ENCODE measurements at regions not wholly inside any gene's neighbourhood (a gene's known extent, or its start where the extent isn't known, plus 50 kb on each side); places are given as distances from the start of the nearest gene placed in this dataset.
A peak's percentile ranks its signal among the peaks of the same experiment; 100 is the strongest.
"Not testable (repeated sequence)": the region's sequence is repeated elsewhere in the genome, so short reads cannot be mapped to it uniquely, and the experiment has no call there.

DNA sequence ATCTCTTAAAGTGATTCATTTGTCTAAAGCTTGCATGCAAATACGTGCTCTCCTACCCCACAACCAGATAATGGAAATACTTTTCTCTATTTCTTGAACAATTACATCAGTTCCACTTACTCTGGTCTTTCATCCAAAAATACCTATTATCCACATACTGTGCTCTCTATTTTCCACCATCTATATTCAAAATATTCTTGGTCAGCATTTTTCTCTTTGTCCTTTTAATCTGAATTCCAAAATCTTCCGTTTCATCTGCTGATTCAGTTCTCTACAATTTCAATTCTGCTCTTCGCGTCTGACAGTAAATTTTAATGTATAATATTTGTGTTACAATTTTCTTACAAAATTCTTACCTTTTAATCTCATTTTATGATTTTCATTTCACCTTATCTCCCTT is 110.3 kb downstream of the ZNF648 start:
- Histone ChIP-seq H4K20me1 (no peaks in the 10 kb centered on the region), H3K36me3 (no peaks in the 10 kb centered on the region), H3K4me1 (peaks cover 15% of the 10 kb centered on the region), H3K4me3 (no peak overlapping the region), H3K9me3 (peaks cover 41% of the 10 kb centered on the region), H3K27me3 (no peaks in the 10 kb centered on the region), H3K4me2 (no peak overlapping the region), H3K27ac (no peak overlapping the region), H3K9ac (no peak overlapping the region)
- no peak for TF ChIP-seq Cebpa-rat (IDR thresholded peaks at IDR 0.05)

DNA sequence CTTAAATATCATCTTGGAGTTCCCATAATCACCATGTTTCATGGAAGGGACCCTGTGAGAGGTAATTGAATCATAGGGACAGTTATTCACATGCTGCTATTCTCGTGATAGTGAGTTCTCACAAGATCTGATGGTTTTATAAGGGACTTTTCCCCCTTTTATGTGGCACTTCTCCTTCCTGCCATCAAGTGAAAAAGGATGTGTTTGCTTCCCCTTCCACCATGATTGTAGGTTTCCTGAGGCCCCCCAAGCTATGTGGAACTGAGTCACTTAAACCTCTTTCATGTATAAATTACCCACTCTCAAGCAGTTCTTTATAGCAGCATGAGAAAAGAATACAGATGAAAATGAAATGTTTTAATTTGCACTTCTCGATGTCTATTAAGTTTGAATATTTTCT is 112.0 kb downstream of the ZNF648 start:
- no peaks in the 10 kb centered on the region for H3K36me3 ChIP-seq
- no peaks in the 10 kb centered on the region for H4K20me1 ChIP-seq
- no peak overlapping the region for H3K9ac ChIP-seq
- no peaks in the 10 kb centered on the region for H3K27me3 ChIP-seq
- TF ChIP-seq Cebpa-rat (IDR thresholded peaks at IDR 0.05), result no peak
- no peak overlapping the region for H3K4me3 ChIP-seq
- peak overlapping the region; percentile 38 for H3K4me2 ChIP-seq
- peaks cover 15% of the 10 kb centered on the region for H3K4me1 ChIP-seq
- no peak overlapping the region for H3K27ac ChIP-seq
- H3K9me3 ChIP-seq, result peaks cover 39% of the 10 kb centered on the region

DNA sequence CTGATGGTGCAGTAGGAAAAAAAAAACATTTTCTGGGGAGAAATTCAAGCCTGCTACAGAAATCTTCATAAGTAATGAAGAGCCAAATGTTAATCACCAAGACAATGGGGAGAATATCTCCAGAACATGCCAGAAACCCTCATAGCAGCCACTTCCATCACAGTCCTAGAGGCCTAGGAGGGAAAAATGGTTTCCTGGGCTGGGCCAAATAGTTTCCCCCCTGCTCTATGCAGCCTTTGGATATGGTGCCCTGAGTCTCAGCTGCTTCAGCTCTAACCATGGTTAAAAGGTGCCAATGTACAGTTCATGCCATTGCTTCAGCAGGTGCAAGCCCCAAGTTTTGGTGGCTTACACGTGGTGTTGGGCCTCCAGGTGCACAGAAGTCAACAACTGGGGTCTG is 113.1 kb downstream of the ZNF648 start:
- no peak overlapping the region for H3K4me2 ChIP-seq
- no peak for TF ChIP-seq Cebpa-rat (IDR thresholded peaks at IDR 0.05)

DNA sequence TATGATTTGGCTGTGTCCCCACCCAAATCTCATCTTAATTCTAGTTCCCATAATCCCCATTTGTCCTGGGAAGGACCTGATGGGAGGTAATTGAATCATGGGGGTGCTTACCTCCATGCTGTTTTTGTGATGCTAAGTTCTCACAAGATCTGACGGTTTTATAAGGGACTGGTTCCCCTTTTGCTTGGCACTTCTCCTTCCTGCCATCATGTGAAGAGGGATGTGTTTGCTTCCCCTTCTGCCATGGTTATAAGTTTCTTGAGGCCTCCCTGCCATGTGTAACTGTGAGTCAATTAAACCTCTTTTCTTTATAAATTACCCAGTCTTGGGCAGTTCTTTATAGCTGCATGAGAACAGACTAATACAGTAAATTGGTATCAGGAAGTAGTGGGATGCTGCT is 114.1 kb downstream of the ZNF648 start:
- no peak for TF ChIP-seq Cebpa-rat (IDR thresholded peaks at IDR 0.05)
- Histone ChIP-seq H3K9me3 (peaks cover 46% of the 10 kb centered on the region), H3K27ac (no peak overlapping the region), H3K4me3 (no peak overlapping the region), H3K4me2 (no peak overlapping the region), H3K27me3 (no peaks in the 10 kb centered on the region), H3K36me3 (no peaks in the 10 kb centered on the region), H3K9ac (no peak overlapping the region), H4K20me1 (no peaks in the 10 kb centered on the region), H3K4me1 (peaks cover 15% of the 10 kb centered on the region)

More for the DNA sequence above, 113.1 kb downstream of the ZNF648 start:
- peaks cover 15% of the 10 kb centered on the region for H3K4me1 ChIP-seq
- H3K4me3 ChIP-seq, result no peak overlapping the region
- H3K9ac ChIP-seq, result no peak overlapping the region
- H3K27me3 ChIP-seq, result no peaks in the 10 kb centered on the region
- H3K36me3 ChIP-seq, result no peaks in the 10 kb centered on the region
- no peaks in the 10 kb centered on the region for H4K20me1 ChIP-seq
- H3K27ac ChIP-seq, result no peak overlapping the region
- H3K9me3 ChIP-seq, result peaks cover 46% of the 10 kb centered on the region

DNA sequence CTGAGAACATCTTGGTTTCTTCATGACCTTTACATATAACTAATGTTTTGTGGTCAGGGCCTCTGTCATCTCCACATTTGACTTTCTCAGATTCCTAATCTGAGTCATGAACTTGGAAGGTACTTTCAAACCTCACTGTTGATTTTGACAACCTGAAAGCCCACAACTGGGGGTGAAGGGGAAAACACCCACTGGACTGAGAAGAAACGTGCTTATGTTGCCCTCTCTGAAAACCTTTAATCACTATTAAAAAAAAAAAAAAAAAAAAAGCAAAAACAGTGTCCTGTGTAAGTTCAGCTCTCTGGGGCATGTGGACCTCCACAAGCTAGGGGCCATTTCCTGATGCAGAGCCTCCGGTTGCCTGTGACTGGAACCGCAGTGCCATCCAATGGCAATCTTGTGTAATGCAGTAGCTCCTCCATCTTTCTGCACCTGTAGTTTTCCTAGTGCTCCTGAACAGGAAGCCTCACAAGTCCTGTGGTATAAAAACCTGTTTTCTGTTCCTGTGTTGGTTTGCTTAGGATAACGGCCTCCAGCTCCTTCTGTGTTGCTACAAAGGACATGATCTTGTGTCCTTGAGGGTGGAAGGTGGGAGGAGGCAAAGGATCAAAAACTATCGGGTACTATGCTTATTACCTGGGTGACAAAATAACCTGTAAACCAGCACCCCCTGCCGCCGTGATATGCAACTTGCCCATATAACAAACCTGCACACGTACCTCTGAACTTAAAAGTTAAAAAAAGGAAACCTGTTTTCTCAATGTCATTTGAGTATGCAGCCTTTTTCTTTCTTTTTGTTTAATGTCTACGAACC is 124.5 kb downstream of the ZNF648 start:
- H3K36me3 ChIP-seq, result no peaks in the 10 kb centered on the region
- no peak for TF ChIP-seq Cebpa-rat (IDR thresholded peaks at IDR 0.05)
- H3K9me3 ChIP-seq, result no peaks in the 10 kb centered on the region
- H3K27me3 ChIP-seq, result no peaks in the 10 kb centered on the region
- H3K4me3 ChIP-seq, result no peak overlapping the region
- H3K9ac ChIP-seq, result no peak overlapping the region
- H3K4me1 ChIP-seq, result 0 out of 2 replicates have a peak, but pooled peaks cover 4% of the 10 kb centered on the region
- no peaks in the 10 kb centered on the region for H4K20me1 ChIP-seq
- peak overlapping the region; percentile 25; the same call in 1 of the 2 replicates for H3K4me2 ChIP-seq
- no peak overlapping the region for H3K27ac ChIP-seq

DNA sequence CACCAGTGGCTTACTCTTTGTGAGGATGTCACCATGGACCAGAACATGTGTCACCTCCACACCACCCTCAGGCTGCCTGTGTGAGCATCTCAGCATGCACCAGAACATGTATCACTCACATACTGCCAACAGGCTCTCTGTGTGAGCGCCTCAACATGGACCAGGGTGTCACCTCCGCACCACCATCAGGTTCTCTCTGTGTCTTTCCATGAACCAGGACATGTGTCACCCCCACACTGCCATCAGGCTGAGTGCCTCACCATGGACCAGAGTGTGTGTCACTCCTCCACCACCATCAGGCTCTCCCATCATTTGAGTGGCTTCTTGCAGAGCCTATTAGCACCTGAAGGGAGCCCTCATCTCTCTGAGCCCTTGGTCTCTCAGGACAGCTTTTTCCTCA is 125.2 kb downstream of the ZNF648 start:
- no peak overlapping the region for H3K4me3 ChIP-seq
- H4K20me1 ChIP-seq, result no peaks in the 10 kb centered on the region
- H3K27ac ChIP-seq, result no peak overlapping the region
- H3K4me2 ChIP-seq, result no peak overlapping the region
- H3K9ac ChIP-seq, result no peak overlapping the region
- no peak for TF ChIP-seq Cebpa-rat (IDR thresholded peaks at IDR 0.05)
- no peaks in the 10 kb centered on the region for H3K36me3 ChIP-seq
- no peaks in the 10 kb centered on the region for H3K27me3 ChIP-seq
- H3K9me3 ChIP-seq, result no peaks in the 10 kb centered on the region
- 0 out of 2 replicates have a peak, but pooled peaks cover 4% of the 10 kb centered on the region for H3K4me1 ChIP-seq

DNA sequence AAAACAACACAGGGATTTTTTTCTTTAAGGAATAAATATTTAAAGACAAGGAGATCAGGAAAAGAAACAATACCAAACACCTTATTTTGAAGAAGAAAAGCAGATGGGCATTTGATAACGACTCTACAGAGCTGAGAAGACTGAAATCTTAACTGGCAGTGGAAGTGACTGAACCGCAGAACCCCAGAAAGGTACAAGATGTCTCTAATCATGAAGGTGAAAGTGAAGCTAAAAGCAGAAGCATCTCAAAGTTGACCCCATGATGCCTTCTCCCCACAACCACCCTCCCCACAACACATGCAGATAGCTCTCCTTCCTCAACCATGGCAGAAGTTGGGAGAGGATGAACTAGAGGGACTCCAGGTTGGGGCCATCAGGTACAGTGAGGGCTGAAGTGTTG is 129.6 kb downstream of the ZNF648 start:
- no peak for TF ChIP-seq Cebpa-rat (IDR thresholded peaks at IDR 0.05)
- H3K36me3 ChIP-seq, result no peaks in the 10 kb centered on the region

DNA sequence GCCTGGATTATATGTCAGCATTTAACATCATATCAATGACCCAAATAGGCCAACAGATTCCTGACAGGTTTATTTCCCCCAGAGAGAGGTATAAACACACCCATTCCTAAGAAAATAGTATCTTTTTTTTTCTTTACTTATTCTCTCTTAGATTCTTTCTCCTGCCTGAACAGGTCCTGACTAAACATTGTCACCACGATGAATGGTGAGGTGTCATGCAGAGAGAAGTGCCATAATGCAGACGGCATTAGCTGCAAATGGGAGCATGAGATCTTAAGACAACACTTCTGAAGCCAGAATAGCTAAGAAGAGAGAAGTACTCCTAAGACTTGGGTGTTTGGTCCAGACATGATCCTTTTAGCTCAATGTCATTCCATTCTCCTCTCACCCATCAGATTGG is 131.3 kb downstream of the ZNF648 start:
- TF ChIP-seq Cebpa-rat (IDR thresholded peaks at IDR 0.05), result no peak
- Histone ChIP-seq H3K4me3 (no peak overlapping the region), H3K4me2 (no peak overlapping the region), H3K4me1 (no peaks in the 10 kb centered on the region), H4K20me1 (no peaks in the 10 kb centered on the region), H3K9me3 (no peaks in the 10 kb centered on the region), H3K27me3 (no peaks in the 10 kb centered on the region), H3K9ac (no peak overlapping the region), H3K27ac (no peak overlapping the region), H3K36me3 (no peaks in the 10 kb centered on the region)

More for the DNA sequence above, 129.6 kb downstream of the ZNF648 start:
- H3K27ac ChIP-seq, result no peak overlapping the region
- no peaks in the 10 kb centered on the region for H4K20me1 ChIP-seq
- H3K9ac ChIP-seq, result no peak overlapping the region
- H3K4me3 ChIP-seq, result no peak overlapping the region
- no peak overlapping the region for H3K4me2 ChIP-seq
- H3K4me1 ChIP-seq, result no peaks in the 10 kb centered on the region
- no peaks in the 10 kb centered on the region for H3K9me3 ChIP-seq
- H3K27me3 ChIP-seq, result no peaks in the 10 kb centered on the region

DNA sequence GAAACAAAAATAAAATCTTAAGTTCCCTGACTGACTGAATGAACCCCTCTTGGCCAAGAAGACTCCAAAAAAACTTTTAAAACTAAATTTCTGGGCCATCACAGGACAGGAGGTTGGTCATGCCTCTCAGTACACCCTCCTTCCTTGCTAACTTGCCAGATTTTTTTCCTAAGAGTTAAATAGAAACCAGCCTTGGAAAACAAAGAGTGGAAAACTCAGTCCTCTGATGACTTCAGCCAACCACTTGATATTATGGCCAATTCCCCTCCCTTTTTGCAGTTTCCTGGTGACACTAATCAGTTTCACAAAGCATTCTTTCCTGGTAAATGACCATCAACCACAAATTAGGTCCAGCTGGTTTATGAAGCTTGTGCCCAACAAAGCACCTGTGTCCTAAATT is 134.8 kb downstream of the ZNF648 start:
- Histone ChIP-seq H4K20me1 (no peaks in the 10 kb centered on the region), H3K36me3 (no peaks in the 10 kb centered on the region), H3K4me1 (no peaks in the 10 kb centered on the region), H3K27ac (no peak overlapping the region), H3K27me3 (no peaks in the 10 kb centered on the region), H3K4me2 (no peak overlapping the region), H3K9me3 (no peaks in the 10 kb centered on the region), H3K9ac (no peak overlapping the region), H3K4me3 (no peak overlapping the region)
- TF ChIP-seq Cebpa-rat (IDR thresholded peaks at IDR 0.05), result no peak

DNA sequence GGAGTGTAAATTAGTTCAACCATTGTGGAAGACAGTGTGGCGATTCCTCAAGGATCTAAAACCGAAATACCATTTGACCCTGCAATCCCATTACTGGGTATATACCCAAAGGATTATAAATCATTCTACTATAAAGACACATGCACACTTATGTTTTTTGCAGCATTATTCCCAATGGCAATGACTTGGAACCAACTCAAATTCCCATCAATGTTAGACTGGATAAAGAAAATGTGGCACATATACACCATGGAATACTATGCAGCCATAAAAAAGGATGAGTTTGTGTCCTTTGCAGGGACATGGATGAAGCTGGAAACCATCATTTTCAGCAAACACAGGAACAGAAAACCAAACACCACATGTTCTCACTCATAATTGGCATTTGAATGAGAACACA is 137.5 kb downstream of the ZNF648 start:
- not testable (repeated sequence) for H3K4me3 ChIP-seq, H4K20me1 ChIP-seq, H3K4me1 ChIP-seq, H3K4me2 ChIP-seq, H3K27me3 ChIP-seq, H3K36me3 ChIP-seq, H3K27ac ChIP-seq, H3K9me3 ChIP-seq, H3K9ac ChIP-seq
